IMR-90 (cell line): ENCODE measurements at regions not wholly inside any gene's neighbourhood (a gene's known extent, or its start where the extent isn't known, plus 50 kb on each side); places are given as distances from the start of the nearest gene placed in this dataset.

Source experiments
- ATAC-seq: fragments of 200-7000 bp; cut with Tn5 transposase; 2 replicates; pipeline ENCODE4 v1.9.1; 2020; ENCODE audit warnings: low read depth, mild to moderate bottlenecking, moderate library complexity
- BruUV-seq: library from RNA; stranded (reverse); fragments of 400-500 nt; replicated peaks from 2 replicates; lab custom pipeline; 2021; lab: Mats Ljungman, UMichigan
- CTCF ChIA-PET: fragments of 300-600 bp; formaldehyde crosslinking; extraction: SDS; loops from one replicate; lab custom pipeline; 2021; ENCODE audit warnings: antibody characterized with exemption; lab: Yijun Ruan, JAX
- POLR2A ChIA-PET: fragments of 300-600 bp; sonication (Branson Sonifier 250); formaldehyde crosslinking; loops from one replicate; lab custom pipeline; 2022; ENCODE audit warnings: antibody characterized with exemption; ENCODE audit not compliant: unreplicated experiment; lab: Charles Lee
- DNase-seq: peaks from one replicate; pipeline ENCODE4 v3.0.0; 2013
- H2AFZ ChIP-seq: replicated peaks from 2 replicates; pipeline ENCODE3; 2013; ENCODE audit warnings: low read length, mild to moderate bottlenecking; ENCODE audit not compliant: poor library complexity
- H2AK5ac ChIP-seq: 2 replicates; pipeline ENCODE4 v1.6.1; 2013; ENCODE audit warnings: low read depth, low read length, inconsistent platforms
- H2AK9ac ChIP-seq: replicated peaks from 2 replicates; pipeline ENCODE3; 2013; ENCODE audit warnings: mild to moderate bottlenecking, low read depth, low read length, moderate library complexity; ENCODE audit not compliant: poor library complexity
- H2BK120ac ChIP-seq: 2 replicates; pipeline ENCODE4 v1.6.1; 2013; ENCODE audit warnings: low read depth, low read length, inconsistent platforms
- H2BK15ac ChIP-seq: 3 replicates; pipeline ENCODE4 v1.6.1; 2013; ENCODE audit warnings: low read depth, low read length, inconsistent platforms
- H2BK20ac ChIP-seq: 2 replicates; pipeline ENCODE4 v1.6.1; 2013; ENCODE audit warnings: low read depth, mild to moderate bottlenecking, inconsistent platforms, low read length, moderate library complexity
- H2BK5ac ChIP-seq: 2 replicates; pipeline ENCODE4 v1.6.1; 2013; ENCODE audit warnings: mild to moderate bottlenecking, low read depth, low read length, inconsistent platforms; ENCODE audit not compliant: poor library complexity, severe bottlenecking
- H3K14ac ChIP-seq: replicated peaks from 2 replicates; pipeline ENCODE4 v1.6.1; 2013; ENCODE audit warnings: low read depth, low read length, inconsistent platforms
- H3K18ac ChIP-seq: 2 replicates; pipeline ENCODE4 v1.6.1; 2013; ENCODE audit warnings: low read depth, low read length, control low read depth
- H3K23ac ChIP-seq: 2 replicates; pipeline ENCODE4 v1.6.1; 2013; ENCODE audit warnings: low read depth, low read length, inconsistent platforms
- H3K27ac ChIP-seq: 2 replicates; pipeline ENCODE4 v1.5.1; 2013; ENCODE audit warnings: mild to moderate bottlenecking, control low read depth, low read length; ENCODE audit not compliant: insufficient read depth
- H3K27me3 ChIP-seq: 2 replicates; pipeline ENCODE4 v1.6.1; 2013; ENCODE audit warnings: low read length; ENCODE audit not compliant: control insufficient read depth, insufficient read depth
- H3K36me3 ChIP-seq: 2 replicates; pipeline ENCODE4 v1.6.1; 2013; ENCODE audit warnings: low read length, mixed read lengths; ENCODE audit not compliant: control insufficient read depth, insufficient read depth
- H3K4ac ChIP-seq: 2 replicates; pipeline ENCODE4 v1.6.1; 2013; ENCODE audit warnings: low read depth, low read length, inconsistent platforms
- H3K4me1 ChIP-seq: 2 replicates; pipeline ENCODE4 v1.6.1; 2013; ENCODE audit warnings: low read length, mixed read lengths; ENCODE audit not compliant: control insufficient read depth, insufficient read depth
- H3K4me2 ChIP-seq: 2 replicates; pipeline ENCODE4 v1.6.1; 2013; ENCODE audit warnings: low read depth, mild to moderate bottlenecking, control low read depth, low read length, moderate library complexity
- H3K4me3 ChIP-seq: 2 replicates; pipeline ENCODE4 v1.5.1; 2013; ENCODE audit warnings: low read depth, mild to moderate bottlenecking, control low read depth, low read length, moderate library complexity; ENCODE audit not compliant: insufficient read depth
- H3K56ac ChIP-seq: 2 replicates; pipeline ENCODE4 v1.6.1; 2013; ENCODE audit warnings: low read length, inconsistent platforms; ENCODE audit not compliant: insufficient read depth; ENCODE audit errors: extremely low read depth
- H3K79me1 ChIP-seq, 2 experiments: 2 replicates each; pipeline ENCODE4 v1.6.1; 2013; ENCODE audit warnings: low read length in 2 of 2, inconsistent platforms in 1 of 2, low read depth in 1 of 2
- H3K9ac ChIP-seq: 2 replicates; pipeline ENCODE4 v1.6.1; 2013; ENCODE audit warnings: low read depth, low read length, control low read depth
- H3K9me1 ChIP-seq: 2 replicates; pipeline ENCODE4 v1.6.1; 2013; ENCODE audit warnings: low read length, inconsistent platforms; ENCODE audit not compliant: insufficient read depth
- H3K9me3 ChIP-seq: 2 replicates; pipeline ENCODE4 v1.6.1; 2013; ENCODE audit warnings: low read length; ENCODE audit not compliant: control insufficient read depth, insufficient read depth
- H4K20me1 ChIP-seq: 2 replicates; pipeline ENCODE4 v1.6.1; 2013; ENCODE audit warnings: low read length, inconsistent platforms; ENCODE audit not compliant: insufficient read depth
- H4K5ac ChIP-seq: 2 replicates; pipeline ENCODE4 v1.6.1; 2013; ENCODE audit warnings: mild to moderate bottlenecking, low read depth, low read length, control low read depth
- H4K8ac ChIP-seq, 2 experiments: 2 replicates each; pipeline ENCODE4 v1.6.1; 2013; ENCODE audit warnings: low read depth in 2 of 2, low read length in 2 of 2, control low read depth in 1 of 2, inconsistent platforms in 1 of 2
- H4K91ac ChIP-seq: 2 replicates; pipeline ENCODE4 v1.6.1; 2013; ENCODE audit warnings: low read depth, low read length, inconsistent platforms; ENCODE audit not compliant: insufficient read depth
- BHLHE40 ChIP-seq: fragments of 150-350 bp; IDR thresholded peaks from 2 replicates; pipeline ENCODE4 v1.6.1; 2016; ENCODE audit warnings: mild to moderate bottlenecking, low read depth, low read length
- CEBPB ChIP-seq: IDR thresholded peaks from 2 replicates; pipeline ENCODE4 v1.6.1; 2012; ENCODE audit warnings: low read depth, low read length, improper control_type of control experiment
- CHD1 ChIP-seq: IDR thresholded peaks from 2 replicates; pipeline ENCODE4 v1.6.1; 2012; ENCODE audit warnings: low read depth, low read length, improper control_type of control experiment
- FOS ChIP-seq: fragments of 150-350 bp; IDR thresholded peaks from 2 replicates; pipeline ENCODE4 v1.6.1; 2016; ENCODE audit warnings: low read depth, low read length
- MAFK ChIP-seq: IDR thresholded peaks from 2 replicates; pipeline ENCODE4 v1.6.1; 2012; ENCODE audit warnings: low read depth, low read length, improper control_type of control experiment
- MAZ ChIP-seq: IDR thresholded peaks from 2 replicates; pipeline ENCODE4 v1.6.1; 2012; ENCODE audit warnings: low read depth, mild to moderate bottlenecking, low read length, improper control_type of control experiment, moderate library complexity, borderline replicate concordance
- MXI1 ChIP-seq: IDR thresholded peaks from 2 replicates; pipeline ENCODE4 v1.6.1; 2012; ENCODE audit warnings: low read depth, mild to moderate bottlenecking, low read length, moderate library complexity, borderline replicate concordance
- NFE2L2 ChIP-seq: fragments of 150-350 bp; IDR thresholded peaks from 2 replicates; pipeline ENCODE4 v1.6.1; 2016; ENCODE audit warnings: low read depth, mild to moderate bottlenecking, low read length
- POLR2A ChIP-seq: IDR thresholded peaks from 2 replicates; pipeline ENCODE4 v1.6.1; 2012; ENCODE audit warnings: mild to moderate bottlenecking, low read depth, low read length
- RAD21 ChIP-seq: IDR thresholded peaks from 2 replicates; pipeline ENCODE4 v1.6.1; 2012; ENCODE audit warnings: low read length, improper control_type of control experiment
- RCOR1 ChIP-seq: IDR thresholded peaks from 2 replicates; pipeline ENCODE4 v1.6.1; 2012; ENCODE audit warnings: mild to moderate bottlenecking, low read length, improper control_type of control experiment; ENCODE audit not compliant: insufficient replicate concordance
- SMC3 ChIP-seq: fragments of 150-350 bp; IDR thresholded peaks from 2 replicates; pipeline ENCODE4 v1.6.1; 2016; ENCODE audit warnings: low read depth, mild to moderate bottlenecking, antibody characterized with exemption, low read length, moderate library complexity
- USF2 ChIP-seq: fragments of 150-350 bp; IDR thresholded peaks from 2 replicates; pipeline ENCODE4 v1.6.1; 2017; ENCODE audit warnings: mild to moderate bottlenecking, antibody characterized with exemption, low read length, low read depth
- WGBS, 2 experiments: methylation state at CpG; one replicate each; pipeline versions ENCODE4 v1.1.5 to v1.1.7; 2013; ENCODE audit warnings: missing lambda C conversion rate in 2 of 2; ENCODE audit not compliant: insufficient read length in 1 of 2; ENCODE audit errors: extremely low coverage in 2 of 2; 5-methylcytosine and 5-hydroxymethylcytosine counted together
- dilution Hi-C: fragments of 300-500 bp; cut with HindIII; formaldehyde crosslinking; loops from one replicate; pipeline ENCODE4 v1.14.3; 2018; ENCODE audit warnings: low sequenced_read_pairs; ENCODE audit not compliant: unreplicated experiment
- in situ Hi-C: fragments of 300-500 bp; cut with MboI; formaldehyde crosslinking; loops from 3 replicates; pipeline ENCODE4 v1.14.3; 2019; ENCODE audit warnings: low sequenced_read_pairs, inconsistent platforms, mixed read lengths
- intact Hi-C: fragments of 100-400 bp; cut with micrococcal nuclease; formaldehyde crosslinking; loops from 2 replicates; pipeline ENCODE4 v1.10.0; 2022
- TF ChIP-seq, protein P1 (sequence below): fragments of 150-350 bp; IDR thresholded peaks from 2 replicates; pipeline ENCODE4 v1.6.1; 2016; ENCODE audit warnings: low read depth, mild to moderate bottlenecking, low read length, moderate library complexity, borderline replicate concordance
- TF ChIP-seq, protein P2 (sequence below): conservative IDR thresholded peaks from 2 replicates; pipeline ENCODE4 v1.5.1; 2012; ENCODE audit warnings: mild to moderate bottlenecking, low read depth, low read length, improper control_type of control experiment

- intact Hi-C loops, result no loop called here
- H3K79me1 ChIP-seq, result no peaks in the 10 kb centered on the region
- H3K9me1 ChIP-seq, result no peaks in the 10 kb centered on the region
- no peaks in the 10 kb centered on the region for H3K27me3 ChIP-seq
- DNase-seq (no peak), ATAC-seq (no peak)
- no peak overlapping the region for H2BK15ac ChIP-seq
- H4K91ac ChIP-seq, result no peak overlapping the region
- in situ Hi-C loops, result no loop called here
- dilution Hi-C loops, result no loop called here
- H3K23ac ChIP-seq, result no peak overlapping the region
- no peak overlapping the region for H3K14ac ChIP-seq
- no peak overlapping the region for H2AK9ac ChIP-seq
- TF ChIP-seq RAD21 (no peak), CHD1 (no peak), MAFK (no peak), MAZ (no peak), NFE2L2 (no peak), MXI1 (no peak), SMC3 (no peak), BHLHE40 (no peak), POLR2A (no peak), FOS (no peak), RCOR1 (no peak), USF2 (no peak), CEBPB (no peak)
- TF ChIP-seq, protein P1, sequence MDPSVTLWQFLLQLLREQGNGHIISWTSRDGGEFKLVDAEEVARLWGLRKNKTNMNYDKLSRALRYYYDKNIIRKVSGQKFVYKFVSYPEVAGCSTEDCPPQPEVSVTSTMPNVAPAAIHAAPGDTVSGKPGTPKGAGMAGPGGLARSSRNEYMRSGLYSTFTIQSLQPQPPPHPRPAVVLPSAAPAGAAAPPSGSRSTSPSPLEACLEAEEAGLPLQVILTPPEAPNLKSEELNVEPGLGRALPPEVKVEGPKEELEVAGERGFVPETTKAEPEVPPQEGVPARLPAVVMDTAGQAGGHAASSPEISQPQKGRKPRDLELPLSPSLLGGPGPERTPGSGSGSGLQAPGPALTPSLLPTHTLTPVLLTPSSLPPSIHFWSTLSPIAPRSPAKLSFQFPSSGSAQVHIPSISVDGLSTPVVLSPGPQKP, result no peak
- TF ChIP-seq, protein P2, sequence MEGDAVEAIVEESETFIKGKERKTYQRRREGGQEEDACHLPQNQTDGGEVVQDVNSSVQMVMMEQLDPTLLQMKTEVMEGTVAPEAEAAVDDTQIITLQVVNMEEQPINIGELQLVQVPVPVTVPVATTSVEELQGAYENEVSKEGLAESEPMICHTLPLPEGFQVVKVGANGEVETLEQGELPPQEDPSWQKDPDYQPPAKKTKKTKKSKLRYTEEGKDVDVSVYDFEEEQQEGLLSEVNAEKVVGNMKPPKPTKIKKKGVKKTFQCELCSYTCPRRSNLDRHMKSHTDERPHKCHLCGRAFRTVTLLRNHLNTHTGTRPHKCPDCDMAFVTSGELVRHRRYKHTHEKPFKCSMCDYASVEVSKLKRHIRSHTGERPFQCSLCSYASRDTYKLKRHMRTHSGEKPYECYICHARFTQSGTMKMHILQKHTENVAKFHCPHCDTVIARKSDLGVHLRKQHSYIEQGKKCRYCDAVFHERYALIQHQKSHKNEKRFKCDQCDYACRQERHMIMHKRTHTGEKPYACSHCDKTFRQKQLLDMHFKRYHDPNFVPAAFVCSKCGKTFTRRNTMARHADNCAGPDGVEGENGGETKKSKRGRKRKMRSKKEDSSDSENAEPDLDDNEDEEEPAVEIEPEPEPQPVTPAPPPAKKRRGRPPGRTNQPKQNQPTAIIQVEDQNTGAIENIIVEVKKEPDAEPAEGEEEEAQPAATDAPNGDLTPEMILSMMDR, result no peak
- no peak overlapping the region for H3K56ac ChIP-seq
- H2AFZ ChIP-seq, result no peak overlapping the region
- no TSS peak for BruUV-seq
- no peak overlapping the region for H4K8ac ChIP-seq
- ChIA-PET POLR2A (no interaction called here), CTCF (no interaction called here)
- no peak overlapping the region for H3K18ac ChIP-seq
- no peak overlapping the region for H2BK120ac ChIP-seq
- no peak overlapping the region for H2BK5ac ChIP-seq
- H4K5ac ChIP-seq, result no peak overlapping the region
- H2BK20ac ChIP-seq, result no peak overlapping the region
- no CpG with 5 or more reads among the region's 3 CpGs for WGBS, 2 experiments
- H3K9me3 ChIP-seq, result no peaks in the 10 kb centered on the region
- no peaks in the 10 kb centered on the region for H3K4me1 ChIP-seq
- no peak overlapping the region for H2AK5ac ChIP-seq
- H3K9ac ChIP-seq, result no peak overlapping the region
- H3K4me2 ChIP-seq, result no peak overlapping the region
- no peak overlapping the region for H3K27ac ChIP-seq
- no peaks in the 10 kb centered on the region for H4K20me1 ChIP-seq
- H3K4ac ChIP-seq, result no peak overlapping the region
- no peaks in the 10 kb centered on the region for H3K36me3 ChIP-seq
- H3K4me3 ChIP-seq, result no peak overlapping the region
These were observed 186.3 kb downstream of the FAT4 start for GRCh38 chr4:125501090-125501489.
